Gastroesophageal sphincter (tissue), 3 donors: ENCODE measurements at regions not wholly inside any gene's neighbourhood (a gene's known extent, or its start where the extent isn't known, plus 50 kb on each side); places are given as distances from the start of the nearest gene placed in this dataset.

Experiments
- CTCF ChIP-seq, 4 experiments: fragments of 200-600 bp in 2 of 4; fragments of 450-650 bp in 2 of 4; sonication (generic) in 1 of 4; IDR thresholded peaks; one replicate each; pipeline ENCODE4 v1.5.1; 2017 to 2019; ENCODE audit warnings: antibody characterized with exemption in 4 of 4, mild to moderate bottlenecking in 2 of 4, moderate library complexity in 2 of 4
- EP300 ChIP-seq: sonication (generic); formaldehyde crosslinking; IDR thresholded peaks from one replicate; pipeline ENCODE4 v1.6.1; 2017; ENCODE audit warnings: antibody characterized with exemption, mild to moderate bottlenecking
- POLR2A ChIP-seq, 2 donors: fragments of 450-650 bp; IDR thresholded peaks; one replicate each; pipeline ENCODE4 v1.6.1; 2017; ENCODE audit warnings: antibody characterized with exemption in 2 of 2, mild to moderate bottlenecking in 2 of 2, moderate library complexity in 1 of 2

GRCh38 chr6:133165235-133165634 lies 75.9 kb upstream of the EYA4 start:
- TF ChIP-seq CTCF (IDR thresholded peaks at IDR 0.05) (no peak), POLR2A (IDR thresholded peaks at IDR 0.05) (no peak), EP300 (no peak)
